ENCODE measurements at regions not wholly inside any gene's neighbourhood (a gene's known extent, or its start where the extent isn't known, plus 50 kb on each side); places are given as distances from the start of the nearest gene placed in this dataset.

DNA sequence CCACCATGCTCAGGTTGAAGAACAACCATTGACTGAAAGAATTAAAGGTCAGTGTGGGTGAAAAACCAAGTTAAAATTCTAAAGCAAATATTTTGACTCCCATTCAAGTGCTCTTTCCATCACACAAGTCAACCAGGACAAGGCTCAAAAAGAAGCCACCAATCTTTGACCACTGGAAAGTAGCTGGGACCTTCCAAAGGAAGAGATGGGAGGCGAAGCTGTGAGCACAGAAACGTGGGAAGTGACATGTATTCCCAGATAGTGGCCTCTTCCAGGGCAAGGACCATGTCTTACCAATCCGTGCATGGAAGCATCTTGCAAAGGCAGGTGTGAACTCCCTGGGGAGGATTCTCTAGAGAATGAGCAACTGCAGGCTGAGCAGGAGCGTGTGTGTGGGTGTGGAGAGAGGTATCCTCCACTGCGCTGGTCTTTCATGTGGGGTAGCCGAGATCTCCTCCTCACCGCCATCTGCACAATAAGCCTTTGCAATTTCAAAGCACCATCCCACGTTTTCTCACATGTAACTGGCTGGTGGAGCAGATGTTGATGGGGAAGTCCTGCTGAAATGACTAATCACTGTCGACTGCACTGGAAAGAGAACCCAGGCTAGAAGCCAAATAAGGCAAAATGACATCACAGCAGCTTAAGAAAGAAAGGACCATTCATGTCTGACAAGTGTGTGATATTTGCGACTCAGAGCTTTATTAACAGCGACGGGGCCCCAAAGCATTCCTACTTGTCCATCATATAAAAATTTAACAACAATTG is 189.4 kb upstream of the RREB1 start:
- DNase-seq (ENCODE audit: low read depth) = no peak

DNA sequence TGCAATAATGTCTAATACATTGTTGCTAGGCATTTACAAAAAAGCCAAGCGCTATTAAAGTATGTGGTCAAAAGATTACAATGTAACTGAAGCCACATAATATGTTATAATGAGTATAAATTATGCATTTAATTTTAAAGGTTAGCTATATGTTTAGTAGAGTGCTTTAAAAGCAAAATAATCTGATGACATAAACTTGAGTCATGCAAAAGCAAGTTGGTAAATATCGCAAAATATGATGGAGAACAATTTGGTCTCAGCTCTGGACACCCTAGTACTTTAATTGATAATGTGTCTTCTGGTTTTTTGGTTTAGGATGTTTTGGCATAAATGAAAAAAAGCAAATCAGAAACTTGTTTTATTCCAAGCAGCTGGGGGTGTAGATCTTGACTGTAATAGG is 188.6 kb upstream of the RREB1 start:
- DNase-seq (ENCODE audit: low read depth) = no peak

DNA sequence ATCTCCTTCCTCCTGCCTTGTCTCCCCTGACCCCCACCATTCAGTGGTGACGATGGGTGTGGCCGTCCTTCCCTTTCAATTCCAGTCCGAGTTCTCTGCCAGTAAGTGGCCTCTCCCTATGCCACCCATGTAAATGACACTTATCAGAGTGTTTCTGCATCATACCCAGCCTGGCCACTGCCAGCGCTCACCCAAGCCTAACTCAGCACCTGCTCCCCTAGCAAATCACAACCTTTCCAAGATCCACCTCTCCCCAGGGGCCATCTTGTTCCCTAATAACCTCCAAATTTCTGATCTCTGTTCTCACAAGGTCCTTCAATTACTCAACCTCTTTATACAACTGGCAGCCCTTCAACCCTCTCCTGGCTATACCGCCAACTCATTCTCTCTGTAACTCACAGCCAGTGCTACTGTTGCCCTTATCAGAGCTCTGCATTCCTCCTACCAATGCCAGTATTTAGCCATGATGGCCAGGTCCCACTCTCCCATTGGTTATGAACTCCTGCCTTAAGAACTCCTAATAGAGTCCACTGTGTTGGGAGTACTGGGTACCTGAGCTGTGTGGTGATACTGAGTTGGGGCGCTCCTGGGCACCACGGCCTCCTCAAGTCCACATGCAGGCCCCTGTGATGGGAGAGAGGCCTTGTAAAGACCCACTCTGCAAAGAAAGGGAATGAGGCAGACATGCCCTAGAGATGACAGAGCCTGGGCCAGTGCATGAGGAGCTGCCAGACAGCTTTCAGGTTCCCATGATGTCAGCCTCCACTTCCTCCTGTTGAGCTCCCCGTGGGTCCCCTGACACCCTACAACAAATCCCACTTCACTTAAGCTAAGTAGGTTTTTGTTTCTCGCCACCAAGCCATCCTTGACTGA is 187.4 kb upstream of the RREB1 start:
- DNase-seq (ENCODE audit: low read depth) = no peak

DNA sequence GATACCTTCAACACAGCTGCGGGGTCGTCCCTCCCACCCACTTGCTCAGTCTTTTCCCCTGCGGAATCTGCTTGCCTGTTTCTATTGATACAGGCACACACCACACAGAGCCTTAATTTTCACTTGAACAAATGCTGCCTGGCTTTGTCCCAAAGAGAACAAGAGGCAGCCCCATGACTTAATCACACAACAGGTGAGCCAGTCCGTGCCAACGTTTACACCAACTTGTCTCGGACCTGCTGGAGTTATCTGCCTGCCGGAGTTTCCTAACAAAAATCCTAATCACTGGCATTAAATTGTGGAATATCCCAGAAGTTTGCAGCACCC is 186.8 kb upstream of the RREB1 start:
- DNase-seq (ENCODE audit: low read depth) = no peak

DNA sequence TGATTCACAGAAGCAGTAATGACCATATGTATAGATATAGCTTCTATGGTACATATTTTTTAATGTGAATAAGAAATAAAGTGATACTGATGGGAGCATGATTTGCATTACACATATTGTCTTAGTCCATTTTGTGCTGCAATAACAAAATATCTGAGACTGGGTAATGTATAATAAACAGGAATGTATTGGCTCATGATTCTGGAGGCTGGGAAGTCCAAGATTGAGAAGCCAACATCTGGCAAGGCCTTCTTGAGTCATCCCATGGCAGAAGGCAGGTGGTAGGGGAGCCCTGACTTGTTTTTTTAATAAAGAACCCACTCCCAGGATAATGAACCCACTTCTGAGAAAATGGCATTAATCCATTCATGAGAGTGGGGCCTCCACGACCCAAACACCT is 185.6 kb upstream of the RREB1 start:
- no peak for DNase-seq (ENCODE audit: low read depth)

DNA sequence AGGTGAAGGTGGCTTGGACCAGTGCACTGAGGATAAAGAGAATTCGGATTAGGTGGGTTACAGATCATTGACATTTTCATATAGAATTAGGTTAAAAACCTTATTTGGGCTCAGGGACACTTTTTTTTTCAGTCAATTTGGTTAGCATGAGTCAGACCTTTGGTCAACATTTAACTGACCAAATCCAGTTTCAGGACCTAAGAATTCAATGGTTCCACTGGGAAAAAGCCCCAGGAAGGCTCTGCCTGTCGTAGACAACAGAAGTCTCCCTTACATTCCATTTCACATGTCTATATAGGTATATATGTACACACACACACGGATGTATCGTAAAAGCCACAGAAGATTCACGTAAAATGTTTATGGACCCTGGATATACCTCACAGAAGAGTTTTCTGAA is 184.2 kb upstream of the RREB1 start:
- DNase-seq (ENCODE audit: low read depth) = no peak

DNA sequence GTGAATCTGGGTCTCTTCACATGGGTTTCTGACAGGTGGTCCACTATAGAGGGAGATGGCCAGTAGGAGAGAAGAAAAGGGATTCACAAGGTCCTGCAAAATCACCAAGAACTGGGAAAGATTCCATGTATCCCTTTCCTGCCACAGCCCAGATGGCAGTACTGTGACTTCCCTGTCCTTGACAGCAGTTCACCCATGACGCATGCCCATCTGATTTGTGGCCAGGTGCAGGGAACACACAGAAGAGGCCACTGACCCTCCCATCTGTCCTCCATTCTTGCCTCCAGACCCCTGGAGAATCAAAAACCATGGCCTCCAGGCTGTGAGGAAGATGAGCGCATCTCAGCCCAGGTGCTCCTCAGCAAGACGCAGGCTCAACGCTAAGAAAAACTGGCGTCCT is 183.1 kb upstream of the RREB1 start:
- DNase-seq (ENCODE audit: low read depth) = no peak

DNA sequence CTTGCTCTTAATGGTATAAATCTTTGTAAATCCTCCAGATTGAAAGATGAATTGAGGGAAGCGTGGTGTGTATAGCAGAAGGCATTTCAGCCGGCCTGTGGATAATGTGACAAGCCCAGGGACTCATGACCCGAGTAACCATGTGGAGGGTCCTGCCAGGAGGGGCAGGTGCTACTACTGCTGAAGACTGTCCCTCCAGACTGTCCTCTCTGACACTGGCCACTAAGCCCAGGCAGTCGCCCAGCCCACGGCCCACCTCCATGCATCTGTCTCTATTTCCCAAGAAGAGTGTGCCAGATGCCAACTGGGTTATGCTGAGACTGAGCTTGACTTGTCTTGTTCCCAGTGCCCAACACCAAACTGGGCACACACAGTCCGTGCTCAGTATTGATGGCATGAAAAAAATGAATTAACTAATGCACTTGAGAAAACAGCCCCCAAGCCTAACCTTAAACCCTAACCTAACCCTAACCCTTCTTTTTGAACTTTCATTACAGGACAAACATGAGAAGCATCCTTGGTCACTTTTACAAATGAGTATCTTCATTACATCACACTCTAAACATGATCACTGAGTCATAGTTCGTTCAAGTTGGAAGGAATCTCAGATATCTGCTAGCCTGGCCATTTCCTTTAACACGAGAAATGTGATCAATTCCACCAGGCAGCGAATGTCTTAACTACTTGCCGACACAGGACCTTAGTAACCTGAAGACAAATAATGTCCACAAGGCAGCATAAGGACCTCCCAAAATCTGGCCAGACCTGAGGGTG is 182.2 kb upstream of the RREB1 start:
- no peak for DNase-seq (ENCODE audit: low read depth)

DNA sequence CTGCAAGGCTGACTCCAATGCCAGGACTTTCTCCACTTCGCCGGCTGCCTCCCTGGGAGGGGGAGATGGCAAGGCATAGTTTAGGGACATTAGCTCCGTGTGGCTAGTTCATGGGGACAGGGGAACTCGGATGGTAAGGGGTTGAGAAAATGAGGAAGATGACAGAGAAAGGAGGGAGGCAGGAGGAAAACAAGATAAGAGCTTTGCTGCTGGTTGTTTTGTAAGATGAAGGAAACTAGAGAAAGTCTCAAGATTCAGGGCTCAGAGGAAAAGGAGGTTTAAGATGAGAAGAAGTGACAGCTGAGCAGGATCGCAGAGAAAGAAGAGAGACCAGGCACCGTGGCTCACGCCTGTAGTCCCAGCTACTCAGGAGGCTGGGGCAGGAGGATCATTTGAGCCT is 180.9 kb upstream of the RREB1 start:
- DNase-seq (ENCODE audit: low read depth) = no peak

DNA sequence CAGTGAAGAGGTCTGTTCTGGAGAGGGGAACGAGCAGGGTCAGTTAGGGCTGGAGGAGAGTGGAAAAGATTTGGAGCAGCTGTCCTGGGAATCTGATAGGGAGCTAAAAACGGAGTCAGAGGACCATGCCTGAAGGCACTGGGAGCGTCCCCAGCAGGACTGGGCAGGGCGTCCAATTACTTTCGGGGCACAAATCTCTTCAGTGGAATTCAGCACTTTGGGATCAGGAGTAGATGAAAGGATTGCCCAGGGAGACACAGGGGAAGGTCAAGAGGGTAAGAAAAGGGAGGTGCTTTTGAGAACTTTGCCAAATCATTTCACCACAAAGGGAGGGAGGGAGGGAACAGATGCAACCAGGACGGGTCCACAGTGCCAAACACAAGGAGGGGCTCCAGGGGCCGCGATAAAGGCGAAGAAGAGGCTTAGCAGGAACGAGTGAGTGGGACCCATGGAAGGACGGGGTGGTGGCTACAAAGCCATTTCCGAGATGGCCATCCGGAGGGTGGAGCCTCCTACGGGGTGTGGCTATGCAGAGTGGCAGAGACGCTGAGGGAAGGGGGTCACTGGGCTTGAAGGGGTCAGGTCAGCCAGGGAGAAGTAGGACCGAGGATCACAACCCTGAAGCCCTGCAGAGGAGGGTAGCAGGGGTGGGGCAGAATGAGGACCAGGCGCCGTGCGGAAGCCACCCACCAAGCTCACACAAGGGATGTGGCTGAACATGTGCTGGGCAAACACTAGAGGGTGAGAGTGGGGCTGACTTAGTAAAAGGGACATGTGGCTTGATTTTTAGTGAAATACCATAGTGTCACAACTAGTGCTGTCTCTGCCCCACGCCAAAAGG is 180.0 kb upstream of the RREB1 start:
- no peak for DNase-seq (ENCODE audit: low read depth)

DNA sequence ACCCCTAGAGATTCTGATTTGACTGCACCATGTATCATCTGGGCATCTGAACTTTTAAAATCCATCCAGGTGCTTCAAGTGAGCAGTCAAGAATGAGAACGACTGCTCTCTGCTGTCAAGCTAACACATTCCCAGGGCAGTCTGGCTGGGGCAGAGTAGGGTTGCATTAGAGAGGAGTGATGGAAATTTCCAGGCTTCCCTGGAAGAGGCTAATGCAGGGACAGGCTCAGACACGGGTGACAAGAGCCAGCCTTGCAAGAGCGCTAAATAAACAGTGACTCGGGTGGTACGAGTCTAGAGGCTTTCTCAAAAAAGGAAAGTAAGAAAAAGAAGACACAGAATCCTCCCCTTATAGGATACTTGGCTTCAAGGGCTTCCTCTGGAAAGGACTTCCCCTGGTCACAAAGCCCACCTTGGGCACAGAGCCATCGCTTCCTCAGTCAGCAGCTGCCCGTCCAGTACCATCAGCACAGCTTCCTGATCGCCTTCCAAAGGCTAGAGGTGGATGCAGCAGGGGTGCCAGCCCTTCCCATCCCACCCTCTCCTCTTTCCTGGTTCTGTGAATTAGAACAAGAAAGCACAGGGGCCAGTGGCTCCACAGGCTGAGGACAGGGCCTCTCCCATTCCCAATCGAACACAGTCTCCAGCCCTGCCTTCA is 177.4 kb upstream of the RREB1 start:
- DNase-seq (ENCODE audit: low read depth) = no peak

DNA sequence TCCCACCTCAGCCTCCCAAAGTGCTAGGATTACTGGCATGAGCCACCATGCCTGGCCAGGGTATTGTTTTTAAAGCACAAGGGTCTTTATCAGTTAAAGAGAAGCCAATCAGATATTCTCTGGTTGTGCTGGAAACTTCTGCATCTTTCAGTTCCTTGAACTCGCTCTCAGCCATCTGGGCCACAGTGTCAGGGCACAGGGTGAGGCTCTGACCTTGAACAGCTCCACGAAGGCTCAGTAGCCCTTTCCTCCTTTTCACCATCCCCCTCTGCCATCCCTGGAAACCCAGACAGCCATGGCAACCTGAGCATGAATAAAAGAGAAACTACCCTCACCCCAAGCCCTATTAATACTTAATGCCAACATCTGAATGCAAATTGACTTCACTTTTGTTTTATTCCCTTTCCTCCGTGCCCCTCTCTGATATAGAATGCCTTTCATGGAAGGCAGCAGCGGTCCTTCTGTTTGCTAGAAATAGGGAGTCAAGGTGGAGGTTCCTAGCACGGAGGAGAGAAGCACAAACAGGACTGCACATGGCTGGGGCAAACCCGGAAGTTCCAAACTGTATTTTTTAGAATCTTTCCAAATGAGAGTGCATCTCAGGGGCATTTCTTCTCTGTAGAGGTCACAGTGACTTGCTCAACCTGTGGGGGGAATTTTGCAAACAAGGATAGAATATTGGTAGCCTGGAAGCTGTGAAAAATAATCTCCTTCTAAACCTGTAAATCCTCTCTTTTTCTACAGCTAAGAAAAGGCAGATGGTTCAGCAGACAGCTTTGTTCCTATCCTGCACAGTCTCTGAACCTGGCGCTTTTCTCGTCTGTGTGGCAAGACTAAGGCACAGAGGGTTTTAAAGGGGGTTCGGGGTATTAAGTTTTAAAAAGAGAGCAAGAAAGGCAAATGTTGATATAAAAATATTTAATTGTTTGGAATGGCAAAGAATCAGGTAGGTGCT is 176.4 kb upstream of the RREB1 start:
- DNase-seq (ENCODE audit: low read depth) = no peak

DNA sequence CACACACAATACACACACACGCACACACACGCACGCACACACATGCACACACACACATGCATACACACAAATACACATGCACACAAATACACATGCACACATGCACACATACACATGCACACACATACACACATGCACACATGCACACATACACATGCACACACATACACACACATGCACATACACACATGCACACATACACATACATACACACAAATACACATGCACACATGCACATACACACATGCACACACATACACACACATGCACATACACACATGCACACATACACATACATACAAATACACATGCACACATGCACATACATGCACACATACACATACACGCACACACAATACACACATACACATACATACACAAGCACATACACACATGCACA is 175.4 kb upstream of the RREB1 start:
- no peak for DNase-seq (ENCODE audit: low read depth)

DNA sequence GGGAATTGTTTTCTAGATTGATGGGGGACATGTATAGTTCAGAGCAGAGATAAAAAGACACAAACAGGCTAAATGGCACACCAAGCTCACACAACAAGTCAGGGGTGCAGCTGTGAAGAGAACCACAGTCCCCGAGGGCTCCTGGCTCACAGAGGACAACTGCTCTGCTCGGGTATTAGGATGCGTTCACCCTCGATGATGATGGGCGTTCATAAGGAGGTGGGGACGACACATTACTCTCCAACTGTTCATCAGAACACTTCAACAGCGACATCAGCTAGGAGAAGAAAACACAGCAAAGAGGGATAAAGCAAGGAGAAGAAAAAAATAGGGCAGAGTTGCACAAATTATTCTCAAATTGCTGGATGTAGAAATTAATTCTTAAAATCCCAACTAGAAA is 174.8 kb upstream of the RREB1 start:
- no peak for DNase-seq (ENCODE audit: low read depth)

DNA sequence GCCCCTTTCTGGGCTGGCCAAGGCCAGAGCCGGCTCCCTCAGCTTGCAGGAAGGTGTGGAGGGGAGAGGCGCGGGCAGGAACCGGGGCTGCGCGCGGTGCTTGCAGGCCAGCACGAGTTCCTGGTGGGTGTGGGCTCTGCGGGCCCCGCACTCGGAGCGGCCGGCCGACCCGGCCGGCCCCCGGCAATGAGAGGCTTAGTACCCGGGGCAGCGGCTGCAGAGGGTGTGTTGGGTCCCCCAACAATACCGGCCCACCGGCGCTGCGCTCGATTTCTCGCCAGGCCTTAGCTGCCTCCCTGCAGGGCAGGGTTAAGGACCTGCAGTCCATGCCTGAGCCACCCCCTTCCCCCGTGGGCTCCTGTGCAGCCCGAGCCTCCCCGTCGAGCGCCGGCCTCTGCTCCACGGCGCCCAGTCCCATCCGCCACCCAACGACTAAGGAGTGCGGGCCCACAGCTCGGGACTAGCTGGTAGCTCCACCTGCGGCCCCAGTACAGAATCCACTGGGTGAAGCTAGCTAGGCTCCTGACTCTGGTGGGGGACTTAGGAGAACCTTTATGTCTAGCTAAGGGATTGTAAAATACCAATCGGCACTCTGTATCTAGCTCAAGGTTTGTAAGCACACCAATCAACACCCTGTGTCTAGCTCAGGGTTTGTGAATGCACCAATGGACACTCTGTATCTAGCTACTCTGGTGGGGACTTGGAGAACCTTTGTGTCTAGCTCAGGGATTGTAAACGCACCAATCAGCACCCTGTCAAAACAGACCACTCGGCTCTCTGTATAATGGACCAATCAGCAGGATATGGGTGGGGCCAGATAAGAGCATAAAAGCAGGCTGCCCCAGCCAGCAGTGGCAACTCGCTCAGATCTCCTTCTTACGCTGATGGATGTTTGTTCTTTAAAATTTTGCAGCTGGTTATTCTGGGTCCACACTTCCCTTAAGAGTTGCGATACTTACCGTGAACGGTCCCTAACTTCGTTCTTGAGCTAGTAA is 167.4 kb upstream of the RREB1 start:
- no peak for DNase-seq (ENCODE audit: low read depth)

DNA sequence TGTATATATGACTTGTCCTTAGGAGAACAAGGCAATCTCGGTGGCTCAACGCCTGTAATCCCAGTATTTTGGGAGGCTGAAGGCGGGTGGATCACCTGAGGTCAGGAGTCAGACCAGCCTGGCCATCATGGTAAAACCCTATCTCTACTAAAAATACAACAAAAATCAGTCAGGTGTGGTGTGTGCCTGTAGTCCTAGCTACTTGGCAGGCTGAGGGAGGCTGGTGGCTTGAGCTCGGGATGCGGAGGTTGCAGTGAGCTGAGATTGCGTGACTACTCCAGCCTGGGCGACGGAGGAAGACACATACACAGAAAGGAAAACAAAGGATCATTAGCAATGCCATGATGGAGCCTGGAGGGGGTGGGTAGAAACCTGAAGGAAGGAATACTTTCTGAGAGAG is 166.6 kb upstream of the RREB1 start:
- no peak for DNase-seq (ENCODE audit: low read depth)

DNA sequence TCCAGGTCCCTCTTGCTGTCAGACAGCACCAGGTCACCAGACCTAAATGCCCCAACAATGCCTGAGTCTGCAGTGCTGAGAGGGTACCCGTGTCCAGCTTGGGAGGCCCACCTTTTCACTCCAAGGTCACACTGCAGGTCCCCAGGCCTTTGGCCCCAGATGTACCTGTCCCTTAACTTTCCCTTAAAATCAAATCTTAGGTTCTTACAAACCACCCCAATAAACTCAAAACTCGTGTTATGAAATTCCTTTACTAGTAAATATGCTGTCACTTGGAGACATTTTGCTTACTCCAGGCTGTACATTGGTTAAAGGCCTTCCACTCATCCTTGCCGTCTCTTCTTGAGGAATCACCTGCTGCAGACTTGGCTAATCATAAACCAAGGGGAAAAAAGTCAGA is 165.7 kb upstream of the RREB1 start:
- no peak for DNase-seq (ENCODE audit: low read depth)

DNA sequence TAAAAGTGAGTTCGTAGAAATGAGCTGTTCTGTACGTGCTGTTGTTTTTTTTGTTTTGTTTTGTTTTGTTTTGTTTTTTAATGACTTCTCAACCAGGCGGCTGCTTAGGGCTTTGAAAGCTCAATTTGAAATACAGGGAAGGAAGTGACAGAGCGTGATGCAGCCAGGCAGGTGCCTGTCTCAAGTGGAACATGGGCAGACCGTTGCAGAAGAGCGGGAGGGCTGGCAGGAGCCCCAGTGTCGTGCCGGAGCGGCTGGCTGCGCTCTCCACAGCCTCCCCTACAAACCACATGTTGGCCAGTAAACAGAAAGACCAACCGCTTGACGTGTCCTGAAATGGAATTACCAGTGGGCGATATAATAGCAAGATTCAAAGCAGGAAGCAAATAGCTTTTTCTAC is 164.9 kb upstream of the RREB1 start:
- no peak for DNase-seq (ENCODE audit: low read depth)

DNA sequence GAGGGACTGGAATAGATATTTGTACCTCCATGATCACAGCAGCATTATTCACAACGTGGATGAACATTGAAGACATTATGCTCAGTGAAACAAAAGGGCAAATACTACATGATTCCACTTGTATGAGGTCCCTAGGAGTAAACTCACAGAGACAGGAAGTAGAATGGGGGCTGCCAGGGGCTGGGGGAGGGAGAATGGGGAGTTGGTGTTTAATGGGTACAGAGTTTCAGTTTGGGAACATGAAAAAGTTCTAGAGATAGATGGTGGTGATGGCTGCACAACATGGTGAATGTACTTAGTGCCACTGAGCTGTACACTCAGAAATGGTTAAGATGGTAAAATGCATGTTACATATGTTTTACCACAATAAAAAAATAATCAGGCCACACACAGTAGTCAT is 164.3 kb upstream of the RREB1 start:
- DNase-seq (ENCODE audit: low read depth) = no peak
